HCT116 (cell line): ENCODE measurements at regions not wholly inside any gene's neighbourhood (a gene's known extent, or its start where the extent isn't known, plus 50 kb on each side); places are given as distances from the start of the nearest gene placed in this dataset.

Experiments
- ELF1 ChIP-seq: IDR thresholded peaks from 2 replicates; pipeline ENCODE4 v1.6.1; 2012; ENCODE audit warnings: low read depth, borderline replicate concordance
- EZH2 ChIP-seq: fragments of 200-600 bp; sonication (generic); IDR thresholded peaks from 2 replicates; pipeline ENCODE4 v1.6.1; 2017; ENCODE audit warnings: antibody characterized with exemption, mixed run types
- EZH2phosphoT487 ChIP-seq: fragments of 200-600 bp; IDR thresholded peaks from 2 replicates; pipeline ENCODE4 v1.6.1; 2018; ENCODE audit warnings: antibody characterized with exemption, borderline replicate concordance
- MAX ChIP-seq: IDR thresholded peaks from 2 replicates; pipeline ENCODE4 v1.6.1; 2012
- POLR2A ChIP-seq: IDR thresholded peaks from 2 replicates; pipeline ENCODE4 v1.7.0; 2011; ENCODE audit warnings: borderline replicate concordance; ENCODE audit not compliant: insufficient read depth, insufficient read length; ENCODE audit errors: extremely low read depth
- POLR2AphosphoS5 ChIP-seq: IDR thresholded peaks from 2 replicates; pipeline ENCODE4 v1.6.1; 2011; ENCODE audit warnings: mild to moderate bottlenecking, low read depth, low read length, moderate library complexity
- ZBTB33 ChIP-seq: IDR thresholded peaks from 2 replicates; pipeline ENCODE4 v1.6.1; 2011; ENCODE audit warnings: mild to moderate bottlenecking, low read length, moderate library complexity; ENCODE audit not compliant: insufficient replicate concordance; ENCODE audit errors: extremely low read depth
- ZNF274 ChIP-seq: fragments of 200-500 bp; sonication (Bioruptor generic); IDR thresholded peaks from 2 replicates; pipeline ENCODE4 v1.6.1; 2014; ENCODE audit warnings: mild to moderate bottlenecking, low read depth, low read length, inconsistent platforms
- TF ChIP-seq, protein P1 (sequence below), 3 experiments: fragments of 200-600 bp in 1 of 3; sonication (generic) in 1 of 3; IDR thresholded peaks in 2 of 3; conservative IDR thresholded peaks in 1 of 3; 2 replicates each; pipeline ENCODE4 v1.5.1; 2012 to 2017; ENCODE audit warnings: low read depth in 2 of 3, low read length in 2 of 3, antibody characterized with exemption in 1 of 3, borderline replicate concordance in 1 of 3, control low read depth in 1 of 3, mild to moderate bottlenecking in 1 of 3, mixed read lengths in 1 of 3, mixed run types in 1 of 3, moderate library complexity in 1 of 3; ENCODE audit not compliant: insufficient read depth in 1 of 3

GRCh38 chr4:22192084-22192511 is 243.5 kb upstream of the KCNIP4 start:
- TF ChIP-seq, protein P1, sequence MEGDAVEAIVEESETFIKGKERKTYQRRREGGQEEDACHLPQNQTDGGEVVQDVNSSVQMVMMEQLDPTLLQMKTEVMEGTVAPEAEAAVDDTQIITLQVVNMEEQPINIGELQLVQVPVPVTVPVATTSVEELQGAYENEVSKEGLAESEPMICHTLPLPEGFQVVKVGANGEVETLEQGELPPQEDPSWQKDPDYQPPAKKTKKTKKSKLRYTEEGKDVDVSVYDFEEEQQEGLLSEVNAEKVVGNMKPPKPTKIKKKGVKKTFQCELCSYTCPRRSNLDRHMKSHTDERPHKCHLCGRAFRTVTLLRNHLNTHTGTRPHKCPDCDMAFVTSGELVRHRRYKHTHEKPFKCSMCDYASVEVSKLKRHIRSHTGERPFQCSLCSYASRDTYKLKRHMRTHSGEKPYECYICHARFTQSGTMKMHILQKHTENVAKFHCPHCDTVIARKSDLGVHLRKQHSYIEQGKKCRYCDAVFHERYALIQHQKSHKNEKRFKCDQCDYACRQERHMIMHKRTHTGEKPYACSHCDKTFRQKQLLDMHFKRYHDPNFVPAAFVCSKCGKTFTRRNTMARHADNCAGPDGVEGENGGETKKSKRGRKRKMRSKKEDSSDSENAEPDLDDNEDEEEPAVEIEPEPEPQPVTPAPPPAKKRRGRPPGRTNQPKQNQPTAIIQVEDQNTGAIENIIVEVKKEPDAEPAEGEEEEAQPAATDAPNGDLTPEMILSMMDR (IDR thresholded peaks at IDR 0.05 in 2 of 3, conservative IDR thresholded peaks at IDR 0.05 in 1 of 3; ENCODE audit: borderline replicate concordance in 1 of 3, insufficient read depth in 1 of 3, low read depth in 2 of 3, low read length in 2 of 3): no peak
- no peak for TF ChIP-seq EZH2
- no peak for TF ChIP-seq POLR2A
- no peak for TF ChIP-seq POLR2AphosphoS5
- TF ChIP-seq MAX: no peak
- TF ChIP-seq EZH2phosphoT487: no peak
- TF ChIP-seq ZNF274: no peak
- TF ChIP-seq ELF1: no peak
- no peak for TF ChIP-seq ZBTB33
